SK-N-SH treated with all-trans-retinoic acid at 6 μM for 48 hours (cell line): ENCODE measurements at regions not wholly inside any gene's neighbourhood (a gene's known extent, or its start where the extent isn't known, plus 50 kb on each side); places are given as distances from the start of the nearest gene placed in this dataset.

Experiments
- ATAC-seq: fragments of 200-7000 bp; cut with Tn5 transposase; 3 replicates; pipeline ENCODE4 v1.9.1; 2020; ENCODE audit warnings: mild to moderate bottlenecking, moderate library complexity
- ARNTL ChIP-seq: fragments of 450-650 bp; formaldehyde crosslinking; IDR thresholded peaks from 2 replicates; pipeline ENCODE4 v1.5.0; 2020; ENCODE audit warnings: low read depth, mild to moderate bottlenecking, moderate library complexity, borderline replicate concordance
- ESRRG ChIP-seq: fragments of 250-450 bp; sonication (Bioruptor Pico); IDR thresholded peaks from 2 replicates; pipeline ENCODE4 v1.6.1; 2021; ENCODE audit warnings: mild to moderate bottlenecking
- GLIS3 ChIP-seq: fragments of 250-450 bp; sonication (Bioruptor Pico); IDR thresholded peaks from 2 replicates; pipeline ENCODE4 v1.5.0; 2020; ENCODE audit warnings: mild to moderate bottlenecking, moderate library complexity
- ISL1 ChIP-seq: fragments of 250-450 bp; sonication (Bioruptor Pico); IDR thresholded peaks from 2 replicates; pipeline ENCODE4 v2.1.2; 2022; ENCODE audit warnings: mild to moderate bottlenecking, moderate library complexity
- PPARA ChIP-seq: fragments of 250-450 bp; sonication (Bioruptor Pico); IDR thresholded peaks from 2 replicates; pipeline ENCODE4 v1.5.0; 2020; ENCODE audit warnings: mild to moderate bottlenecking, borderline replicate concordance
- RARB ChIP-seq: fragments of 250-450 bp; sonication (Bioruptor Pico); IDR thresholded peaks from 2 replicates; pipeline ENCODE4 v1.8.0; 2021; ENCODE audit warnings: mild to moderate bottlenecking, moderate library complexity
- TOX ChIP-seq: fragments of 250-450 bp; sonication (Bioruptor Pico); IDR thresholded peaks from 2 replicates; pipeline ENCODE4 v1.8.0; 2021; ENCODE audit warnings: mild to moderate bottlenecking, moderate library complexity, borderline replicate concordance
- ZFP3 ChIP-seq: fragments of 250-450 bp; sonication (Bioruptor Pico); IDR thresholded peaks from 2 replicates; pipeline ENCODE4 v1.5.0; 2020; ENCODE audit warnings: mild to moderate bottlenecking, moderate library complexity
- ZNF70 ChIP-seq: fragments of 450-650 bp; formaldehyde crosslinking; IDR thresholded peaks from 2 replicates; pipeline ENCODE4 v1.5.0; 2020; ENCODE audit warnings: mild to moderate bottlenecking, moderate library complexity
- ZNF8 ChIP-seq: fragments of 450-650 bp; formaldehyde crosslinking; IDR thresholded peaks from 2 replicates; pipeline ENCODE4 v1.5.0; 2020; ENCODE audit warnings: mild to moderate bottlenecking, moderate library complexity
- TF ChIP-seq, protein P1 (sequence below): fragments of 250-450 bp; sonication (Bioruptor Pico); IDR thresholded peaks from 2 replicates; pipeline ENCODE4 v1.5.0; 2020; ENCODE audit warnings: mild to moderate bottlenecking, moderate library complexity
- TF ChIP-seq, protein P2 (sequence below): fragments of 250-450 bp; sonication (Bioruptor Pico); IDR thresholded peaks from 2 replicates; pipeline ENCODE4 v1.5.1; 2021; ENCODE audit warnings: mild to moderate bottlenecking, moderate library complexity
- TF ChIP-seq, protein P3 (sequence below): fragments of 250-450 bp; sonication (Bioruptor Pico); IDR thresholded peaks from 2 replicates; pipeline ENCODE4 v1.8.0; 2021; ENCODE audit warnings: low read depth, mild to moderate bottlenecking, moderate library complexity, borderline replicate concordance
- TF ChIP-seq, protein P4 (sequence below): fragments of 250-450 bp; sonication (Bioruptor Pico); IDR thresholded peaks from 2 replicates; pipeline ENCODE4 v1.5.1; 2020; ENCODE audit warnings: low read depth, mild to moderate bottlenecking, moderate library complexity

DNA sequence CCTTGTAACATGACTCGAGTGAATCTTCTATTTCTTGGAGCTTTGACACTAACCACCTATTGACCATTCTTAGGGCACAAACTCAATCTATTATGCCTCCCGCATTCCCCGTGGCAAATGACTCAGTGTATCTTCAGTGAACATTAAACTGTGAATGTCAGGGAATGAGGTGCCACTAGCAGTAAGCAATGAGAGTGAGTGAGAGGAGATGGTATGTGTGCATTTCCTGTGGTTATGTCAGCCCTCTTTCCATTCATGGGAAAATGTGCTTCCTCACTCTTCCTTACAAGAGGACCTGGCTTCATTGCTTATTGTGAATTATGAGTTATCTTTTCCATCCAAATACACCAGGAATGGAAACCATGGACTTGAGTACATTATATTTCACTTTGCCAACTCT is 229.2 kb downstream of the EMP1 start (continued):
- TF ChIP-seq, protein P1, sequence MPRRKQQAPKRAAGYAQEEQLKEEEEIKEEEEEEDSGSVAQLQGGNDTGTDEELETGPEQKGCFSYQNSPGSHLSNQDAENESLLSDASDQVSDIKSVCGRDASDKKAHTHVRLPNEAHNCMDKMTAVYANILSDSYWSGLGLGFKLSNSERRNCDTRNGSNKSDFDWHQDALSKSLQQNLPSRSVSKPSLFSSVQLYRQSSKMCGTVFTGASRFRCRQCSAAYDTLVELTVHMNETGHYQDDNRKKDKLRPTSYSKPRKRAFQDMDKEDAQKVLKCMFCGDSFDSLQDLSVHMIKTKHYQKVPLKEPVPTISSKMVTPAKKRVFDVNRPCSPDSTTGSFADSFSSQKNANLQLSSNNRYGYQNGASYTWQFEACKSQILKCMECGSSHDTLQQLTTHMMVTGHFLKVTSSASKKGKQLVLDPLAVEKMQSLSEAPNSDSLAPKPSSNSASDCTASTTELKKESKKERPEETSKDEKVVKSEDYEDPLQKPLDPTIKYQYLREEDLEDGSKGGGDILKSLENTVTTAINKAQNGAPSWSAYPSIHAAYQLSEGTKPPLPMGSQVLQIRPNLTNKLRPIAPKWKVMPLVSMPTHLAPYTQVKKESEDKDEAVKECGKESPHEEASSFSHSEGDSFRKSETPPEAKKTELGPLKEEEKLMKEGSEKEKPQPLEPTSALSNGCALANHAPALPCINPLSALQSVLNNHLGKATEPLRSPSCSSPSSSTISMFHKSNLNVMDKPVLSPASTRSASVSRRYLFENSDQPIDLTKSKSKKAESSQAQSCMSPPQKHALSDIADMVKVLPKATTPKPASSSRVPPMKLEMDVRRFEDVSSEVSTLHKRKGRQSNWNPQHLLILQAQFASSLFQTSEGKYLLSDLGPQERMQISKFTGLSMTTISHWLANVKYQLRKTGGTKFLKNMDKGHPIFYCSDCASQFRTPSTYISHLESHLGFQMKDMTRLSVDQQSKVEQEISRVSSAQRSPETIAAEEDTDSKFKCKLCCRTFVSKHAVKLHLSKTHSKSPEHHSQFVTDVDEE (CRISPR knock-in tag): no peak
- TF ChIP-seq, protein P2, sequence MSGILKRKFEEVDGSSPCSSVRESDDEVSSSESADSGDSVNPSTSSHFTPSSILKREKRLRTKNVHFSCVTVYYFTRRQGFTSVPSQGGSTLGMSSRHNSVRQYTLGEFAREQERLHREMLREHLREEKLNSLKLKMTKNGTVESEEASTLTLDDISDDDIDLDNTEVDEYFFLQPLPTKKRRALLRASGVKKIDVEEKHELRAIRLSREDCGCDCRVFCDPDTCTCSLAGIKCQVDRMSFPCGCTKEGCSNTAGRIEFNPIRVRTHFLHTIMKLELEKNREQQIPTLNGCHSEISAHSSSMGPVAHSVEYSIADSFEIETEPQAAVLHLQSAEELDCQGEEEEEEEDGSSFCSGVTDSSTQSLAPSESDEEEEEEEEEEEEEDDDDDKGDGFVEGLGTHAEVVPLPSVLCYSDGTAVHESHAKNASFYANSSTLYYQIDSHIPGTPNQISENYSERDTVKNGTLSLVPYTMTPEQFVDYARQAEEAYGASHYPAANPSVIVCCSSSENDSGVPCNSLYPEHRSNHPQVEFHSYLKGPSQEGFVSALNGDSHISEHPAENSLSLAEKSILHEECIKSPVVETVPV (CRISPR knock-in tag): no peak
- TF ChIP-seq ARNTL (no peak), ESRRG (no peak), ISL1 (no peak), GLIS3 (CRISPR knock-in tag) (no peak)
- TF ChIP-seq, all 23 proteins: peak for 0

DNA sequence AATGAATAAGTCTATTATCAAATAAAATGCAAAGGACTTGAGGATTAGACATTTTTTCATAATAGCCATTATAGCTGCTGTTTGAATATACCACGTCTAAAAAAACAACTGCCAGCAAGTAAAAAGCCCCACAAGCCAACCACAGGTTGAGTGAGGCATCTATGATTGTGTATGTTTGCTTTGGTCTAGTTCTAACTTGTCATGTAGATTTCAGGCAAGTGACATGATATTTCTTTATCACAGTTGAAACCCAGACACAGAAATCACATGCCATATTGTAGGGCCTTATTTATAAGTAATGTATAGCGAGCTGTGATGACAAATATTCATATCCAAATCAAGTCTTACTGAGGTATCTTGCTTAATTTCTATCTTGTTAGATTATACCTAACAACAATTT is 225.8 kb downstream of the EMP1 start:
- no peak for TF ChIP-seq PPARA (CRISPR knock-in tag)
- TF ChIP-seq ZNF8 (CRISPR knock-in tag): no peak
- no peak for TF ChIP-seq ZFP3
- TF ChIP-seq, protein P1 (CRISPR knock-in tag): no peak
- TF ChIP-seq TOX: no peak
- TF ChIP-seq ISL1: no peak
- TF ChIP-seq, protein P3, sequence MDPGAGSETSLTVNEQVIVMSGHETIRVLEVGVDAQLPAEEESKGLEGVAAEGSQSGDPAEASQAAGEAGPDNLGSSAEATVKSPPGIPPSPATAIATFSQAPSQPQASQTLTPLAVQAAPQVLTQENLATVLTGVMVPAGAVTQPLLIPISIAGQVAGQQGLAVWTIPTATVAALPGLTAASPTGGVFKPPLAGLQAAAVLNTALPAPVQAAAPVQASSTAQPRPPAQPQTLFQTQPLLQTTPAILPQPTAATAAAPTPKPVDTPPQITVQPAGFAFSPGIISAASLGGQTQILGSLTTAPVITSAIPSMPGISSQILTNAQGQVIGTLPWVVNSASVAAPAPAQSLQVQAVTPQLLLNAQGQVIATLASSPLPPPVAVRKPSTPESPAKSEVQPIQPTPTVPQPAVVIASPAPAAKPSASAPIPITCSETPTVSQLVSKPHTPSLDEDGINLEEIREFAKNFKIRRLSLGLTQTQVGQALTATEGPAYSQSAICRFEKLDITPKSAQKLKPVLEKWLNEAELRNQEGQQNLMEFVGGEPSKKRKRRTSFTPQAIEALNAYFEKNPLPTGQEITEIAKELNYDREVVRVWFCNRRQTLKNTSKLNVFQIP (CRISPR knock-in tag): no peak
- no peak for TF ChIP-seq RARB (CRISPR knock-in tag)
- TF ChIP-seq, protein P4, sequence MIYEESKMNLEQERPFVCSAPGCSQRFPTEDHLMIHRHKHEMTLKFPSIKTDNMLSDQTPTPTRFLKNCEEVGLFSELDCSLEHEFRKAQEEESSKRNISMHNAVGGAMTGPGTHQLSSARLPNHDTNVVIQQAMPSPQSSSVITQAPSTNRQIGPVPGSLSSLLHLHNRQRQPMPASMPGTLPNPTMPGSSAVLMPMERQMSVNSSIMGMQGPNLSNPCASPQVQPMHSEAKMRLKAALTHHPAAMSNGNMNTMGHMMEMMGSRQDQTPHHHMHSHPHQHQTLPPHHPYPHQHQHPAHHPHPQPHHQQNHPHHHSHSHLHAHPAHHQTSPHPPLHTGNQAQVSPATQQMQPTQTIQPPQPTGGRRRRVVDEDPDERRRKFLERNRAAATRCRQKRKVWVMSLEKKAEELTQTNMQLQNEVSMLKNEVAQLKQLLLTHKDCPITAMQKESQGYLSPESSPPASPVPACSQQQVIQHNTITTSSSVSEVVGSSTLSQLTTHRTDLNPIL (CRISPR knock-in tag): no peak
- ATAC-seq: no peak

DNA sequence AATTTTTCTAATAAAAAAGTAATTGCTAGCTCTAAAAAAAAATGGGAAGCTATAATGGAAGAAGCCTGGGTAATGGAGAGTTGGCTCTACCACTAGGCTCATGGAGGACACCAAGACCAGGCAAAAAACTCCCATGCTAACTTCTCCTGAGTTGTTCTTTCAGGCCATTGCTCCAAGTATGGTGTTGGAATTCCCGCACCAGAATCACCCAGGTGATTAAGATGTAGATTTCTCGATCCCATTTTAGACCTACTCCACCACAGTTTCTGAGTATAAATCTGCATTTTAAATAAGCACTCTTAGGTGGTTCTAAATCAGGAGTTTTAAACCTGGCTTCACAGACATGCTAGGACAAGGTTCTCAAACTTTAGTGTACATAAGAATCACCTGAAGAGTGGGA is 221.0 kb downstream of the EMP1 start:
- ATAC-seq: no peak
- no peak for TF ChIP-seq GLIS3 (CRISPR knock-in tag)
- TF ChIP-seq, protein P2 (CRISPR knock-in tag): no peak
- TF ChIP-seq, protein P1 (CRISPR knock-in tag): no peak
- no peak for TF ChIP-seq ZNF8 (CRISPR knock-in tag)
- TF ChIP-seq RARB (CRISPR knock-in tag): no peak
- no peak for TF ChIP-seq ZNF70 (CRISPR knock-in tag)
